Adrenal gland (tissue), 5 donors: ENCODE measurements at regions not wholly inside any gene's neighbourhood (a gene's known extent, or its start where the extent isn't known, plus 50 kb on each side); places are given as distances from the start of the nearest gene placed in this dataset.

Experiments used
- CTCF ChIP-seq, 6 experiments: fragments of 450-650 bp in 4 of 6; fragments of 200-600 bp in 2 of 6; sonication (generic) in 1 of 6; IDR thresholded peaks; 1 replicate in 5 of 6; 2 replicates in 1 of 6; pipeline versions ENCODE4 v1.5.1 to v1.8.0; 2016 to 2021; ENCODE audit warnings: antibody characterized with exemption in 6 of 6, mild to moderate bottlenecking in 2 of 6, moderate library complexity in 1 of 6
- POLR2A ChIP-seq, 2 donors: fragments of 450-650 bp; IDR thresholded peaks; one replicate each; pipeline ENCODE4 v1.6.1; 2017; ENCODE audit warnings: antibody characterized with exemption in 2 of 2, mild to moderate bottlenecking in 2 of 2, moderate library complexity in 1 of 2
- donor health status: DM: no; HTN: no; CAD: no.

- no peak for TF ChIP-seq POLR2A (IDR thresholded peaks at IDR 0.05)
- TF ChIP-seq CTCF (IDR thresholded peaks at IDR 0.05): no peak
These were observed 715.8 kb upstream of the LRRC4C start for GRCh38 chr11:42175203-42175602.
